K562 (cell line): ENCODE measurements at regions not wholly inside any gene's neighbourhood (a gene's known extent, or its start where the extent isn't known, plus 50 kb on each side); places are given as distances from the start of the nearest gene placed in this dataset.

Experiments used
- ATAC-seq: fragments of 200-7000 bp; cut with Tn5 transposase; 3 replicates; pipeline ENCODE4 v1.9.1; 2020; ENCODE audit warnings: moderate library complexity
- BruUV-seq: library from RNA; stranded (reverse); fragments of 400-500 nt; replicated peaks from 2 replicates; lab custom pipeline; 2021; lab: Mats Ljungman, UMichigan
- CTCF ChIA-PET: fragments of 300-600 bp; formaldehyde crosslinking; extraction: SDS; loops from one replicate; lab custom pipeline; 2021; ENCODE audit warnings: low intra/inter-chr PET ratio; lab: Yijun Ruan, JAX
- POLR2A ChIA-PET: fragments of 300-600, 350-650 bp; sonication (Branson Sonifier 250); formaldehyde crosslinking; extraction: SDS; loops from one replicate; lab custom pipeline; 2021; ENCODE audit warnings: antibody characterized with exemption, inconsistent platforms; lab: Yijun Ruan, JAX
- DNase-seq, 4 experiments: peaks; one replicate each; pipeline versions ENCODE4 v3.0.0 to v3.0.0-alpha.2; 2011 to 2018; ENCODE audit warnings: low spot score in 3 of 4, mixed read lengths in 3 of 4; ENCODE audit errors: extremely low read depth in 1 of 4
- FAIRE-seq: peaks from 2 replicates; lab custom pipeline; 2011; peaks lifted over from hg19 to GRCh38; lab: Jason Lieb, UNC
- H2AFZ ChIP-seq: 2 replicates; pipeline ENCODE4 v1.6.0; 2011; ENCODE audit warnings: low read depth, low read length, control low read depth, inconsistent platforms
- H3K27ac ChIP-seq: fragments of 200-600 bp; 3 replicates; pipeline ENCODE4 v1.8.0; 2011; ENCODE audit warnings: low read depth, mild to moderate bottlenecking, control low read depth, inconsistent platforms, low read length, moderate library complexity, mixed read lengths; ENCODE audit errors: extremely low read depth
- H3K27me3 ChIP-seq, 2 experiments: fragments of 300-600 bp in 1 of 2; 2 replicates in 1 of 2; 3 replicates in 1 of 2; pipeline versions ENCODE4 v1.6.0 to v1.8.0; 2011; ENCODE audit warnings: inconsistent platforms in 2 of 2, low read length in 2 of 2, mild to moderate bottlenecking in 1 of 2, mixed read lengths in 1 of 2, moderate library complexity in 1 of 2; ENCODE audit not compliant: control insufficient read depth in 2 of 2, insufficient read depth in 2 of 2
- H3K36me3 ChIP-seq: fragments of 300-600 bp; 3 replicates; pipeline ENCODE4 v1.8.0; 2011; ENCODE audit warnings: mild to moderate bottlenecking, low read length, inconsistent platforms; ENCODE audit not compliant: control insufficient read depth, insufficient read depth
- H3K4me1 ChIP-seq, 2 experiments: fragments of 200-600 bp in 1 of 2; replicated peaks in 1 of 2; 2 replicates in 1 of 2; 3 replicates in 1 of 2; pipeline versions ENCODE4 v1.5.1 to v1.8.0; 2011; ENCODE audit warnings: inconsistent platforms in 2 of 2, low read length in 2 of 2, mild to moderate bottlenecking in 1 of 2, mixed read lengths in 1 of 2, moderate library complexity in 1 of 2; ENCODE audit not compliant: control insufficient read depth in 2 of 2, insufficient read depth in 2 of 2
- H3K4me2 ChIP-seq: 2 replicates; pipeline ENCODE4 v1.6.1; 2011; ENCODE audit warnings: low read length, control low read depth, inconsistent platforms, mixed read lengths; ENCODE audit not compliant: insufficient read depth
- H3K4me3 ChIP-seq: fragments of 200-600 bp; sonication (generic), shearing (Covaris generic); 2 replicates; pipeline ENCODE4 v1.5.1; 2016; ENCODE audit warnings: control low read depth, inconsistent platforms
- H3K79me2 ChIP-seq: fragments of 200-600 bp; 3 replicates; pipeline ENCODE4 v1.8.0; 2011; ENCODE audit warnings: low read length, inconsistent platforms; ENCODE audit not compliant: control insufficient read depth, insufficient read depth
- H3K9ac ChIP-seq, 2 experiments: 2 replicates each; pipeline versions ENCODE4 v1.6.0 to v1.6.1; 2011; ENCODE audit warnings: low read depth in 2 of 2, low read length in 2 of 2, control low read depth in 1 of 2, inconsistent platforms in 1 of 2, mild to moderate bottlenecking in 1 of 2, mixed read lengths in 1 of 2; ENCODE audit not compliant: insufficient read depth in 1 of 2
- H3K9me1 ChIP-seq: one replicate; pipeline ENCODE4 v1.6.0; 2011; ENCODE audit warnings: inconsistent platforms, mild to moderate bottlenecking, low read length, moderate library complexity; ENCODE audit not compliant: control insufficient read depth, insufficient read depth
- H3K9me3 ChIP-seq: replicated peaks from 2 replicates; pipeline ENCODE4 v1.5.1; 2011; ENCODE audit warnings: low read depth, low read length, inconsistent platforms; ENCODE audit not compliant: control insufficient read depth, insufficient read depth
- H4K20me1 ChIP-seq: replicated peaks from 2 replicates; pipeline ENCODE4 v1.6.1; 2011; ENCODE audit warnings: low read length, inconsistent platforms, mixed read lengths; ENCODE audit not compliant: control insufficient read depth, insufficient read depth
- FOXJ2 ChIP-seq: fragments of 200-800 bp; sonication (Bioruptor generic); IDR thresholded peaks from 2 replicates; pipeline ENCODE4 v1.6.1; 2016; ENCODE audit warnings: missing genetic modification characterization, missing compliant biosample characterization
- PTBP1 ChIP-seq: fragments of 200-400 bp; formaldehyde crosslinking; IDR thresholded peaks from 2 replicates; pipeline ENCODE4 v1.6.1; 2017; ENCODE audit warnings: low read depth, low read length
- RAD51 ChIP-seq: fragments of 450-650 bp; IDR thresholded peaks from 2 replicates; pipeline ENCODE4 v1.7.1; 2016; ENCODE audit warnings: low read depth, mild to moderate bottlenecking, borderline replicate concordance
- RFX1 ChIP-seq: fragments of 450-650 bp; IDR thresholded peaks from 2 replicates; pipeline ENCODE4 v1.6.1; 2016; ENCODE audit warnings: mild to moderate bottlenecking, moderate library complexity
- SAP30 ChIP-seq: fragments of 200-600 bp; sonication (generic); IDR thresholded peaks from 2 replicates; pipeline ENCODE4 v1.6.1; 2012; ENCODE audit warnings: borderline replicate concordance, low read depth, mild to moderate bottlenecking, moderate library complexity, low read length, control low read depth, inconsistent platforms; ENCODE audit not compliant: insufficient read depth, poor library complexity, severe bottlenecking
- SP1 ChIP-seq: sonication (generic); formaldehyde crosslinking; IDR thresholded peaks from 2 replicates; pipeline ENCODE4 v1.8.1; 2022; ENCODE audit warnings: mild to moderate bottlenecking, missing genetic modification reagents
- TSC22D4 ChIP-seq: fragments of 450-650 bp; IDR thresholded peaks from 2 replicates; pipeline ENCODE4 v1.6.1; 2016; ENCODE audit warnings: missing genetic modification characterization, missing biosample characterization, control low read depth
- ZNF124 ChIP-seq: sonication (generic); formaldehyde crosslinking; IDR thresholded peaks from 2 replicates; pipeline ENCODE4 v1.8.1; 2022; ENCODE audit warnings: missing genetic modification reagents
- WGBS: fragments of 100-300 bp; shearing (Covaris generic); methylation state at CpG from one replicate; pipeline ENCODE4 v1.1.6; 2016; ENCODE audit warnings: low coverage, mixed read lengths; ENCODE audit not compliant: insufficient coverage; ENCODE audit errors: missing lambda C conversion rate; 5-methylcytosine and 5-hydroxymethylcytosine counted together
- in situ Hi-C: fragments of 300-500 bp; cut with MboI; formaldehyde crosslinking; loops from 4 replicates; pipeline ENCODE4 v1.15.0; 2018; ENCODE audit warnings: inconsistent platforms, mixed read lengths
- intact Hi-C: fragments of 100-400 bp; cut with micrococcal nuclease; formaldehyde crosslinking; loops from 2 replicates; pipeline ENCODE4 v1.14.2; 2022
- TF ChIP-seq, protein P1 (sequence below): fragments of 250-450 bp; sonication (Bioruptor Pico); IDR thresholded peaks from 2 replicates; pipeline ENCODE4 v1.8.0; 2021; ENCODE audit warnings: moderate library complexity, mild to moderate bottlenecking, inconsistent platforms
- TF ChIP-seq, protein P2 (sequence below), 2 experiments: fragments of 250-450 bp in 1 of 2; fragments of 450-650 bp in 1 of 2; sonication (Bioruptor Pico) in 1 of 2; IDR thresholded peaks; 2 replicates each; pipeline versions ENCODE4 v1.6.1 to v1.8.0; 2016 to 2021; ENCODE audit warnings: mild to moderate bottlenecking in 2 of 2, moderate library complexity in 2 of 2, missing compliant biosample characterization in 1 of 2, missing genetic modification characterization in 1 of 2
- TF ChIP-seq, protein P3 (sequence below): fragments of 250-450 bp; sonication (Bioruptor Pico); IDR thresholded peaks from 2 replicates; pipeline ENCODE4 v1.5.0; 2020; ENCODE audit warnings: mild to moderate bottlenecking
- TF ChIP-seq, protein P4 (sequence below): fragments of 200-800 bp; sonication (Bioruptor generic); IDR thresholded peaks from 2 replicates; pipeline ENCODE4 v1.6.1; 2016; ENCODE audit warnings: missing genetic modification characterization, missing compliant biosample characterization

DNA sequence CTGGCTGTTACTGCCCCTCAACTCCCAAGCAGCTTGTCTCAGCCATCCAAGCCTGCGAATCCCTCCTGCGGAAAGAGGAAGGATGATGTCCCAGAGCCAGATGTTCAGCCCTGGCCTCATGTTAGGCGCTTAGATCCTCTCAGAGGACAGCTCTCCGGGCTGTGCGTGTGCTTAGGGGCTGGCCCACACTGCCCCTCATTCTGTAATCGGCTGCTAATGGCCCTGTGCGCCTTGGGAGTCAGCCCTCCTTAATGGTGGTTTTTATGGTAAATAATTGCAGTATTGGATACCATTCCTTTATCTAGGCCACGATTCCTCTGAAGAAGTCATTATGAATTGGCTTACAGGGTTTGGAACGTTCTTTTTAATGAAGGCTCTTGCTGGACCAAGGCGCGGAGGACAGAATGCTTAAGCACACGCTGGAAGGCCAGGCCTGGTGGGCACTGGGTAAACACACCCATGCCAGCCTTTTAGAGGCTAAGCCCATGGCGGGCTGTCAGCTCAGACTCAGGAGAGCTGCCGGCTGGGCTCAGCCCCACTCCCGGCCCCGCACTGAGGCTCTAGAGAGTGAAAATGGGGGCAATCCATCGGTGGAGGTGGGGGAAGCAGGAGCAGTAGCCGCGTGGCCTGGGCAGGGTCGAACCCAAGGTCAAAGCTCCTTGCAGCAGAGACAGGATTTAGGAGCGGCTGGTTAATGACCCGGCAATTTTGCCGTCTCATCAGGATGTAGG is 1157.5 kb downstream of the BRD1 start:
- Histone ChIP-seq H3K79me2 (no peaks in the 10 kb centered on the region), H3K4me3 (no peak overlapping the region), H4K20me1 (no peaks in the 10 kb centered on the region), H3K9ac (no peak overlapping the region), H3K36me3 (no peaks in the 10 kb centered on the region), H3K27ac (no peak overlapping the region), H3K9me3 (no peaks in the 10 kb centered on the region), H3K4me2 (no peak overlapping the region), H3K27me3 (no peaks in the 10 kb centered on the region; a peak in 2 of 5 replicates), H3K9me1 (no peaks in the 10 kb centered on the region), H2AFZ (no peak overlapping the region), H3K4me1 (no peaks in the 10 kb centered on the region)
- 2% methylated on average over 23 of the region's 23 CpGs for WGBS
- intact Hi-C loops = no loop called here
- BruUV-seq = no TSS peak
- FAIRE-seq (no peak), ATAC-seq (no peak), DNase-seq (no peak)
- ChIA-PET CTCF (no interaction called here), POLR2A (no interaction called here)
- TF ChIP-seq, protein P1, sequence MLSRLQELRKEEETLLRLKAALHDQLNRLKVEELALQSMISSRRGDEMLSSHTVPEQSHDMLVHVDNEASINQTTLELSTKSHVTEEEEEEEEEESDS (CRISPR knock-in tag) = no peak
- TF ChIP-seq, protein P2, sequence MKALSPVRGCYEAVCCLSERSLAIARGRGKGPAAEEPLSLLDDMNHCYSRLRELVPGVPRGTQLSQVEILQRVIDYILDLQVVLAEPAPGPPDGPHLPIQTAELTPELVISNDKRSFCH (CRISPR knock-in tag; IDR thresholded peaks at IDR 0.05) = no peak
- TF ChIP-seq, protein P2 (tag; IDR thresholded peaks at IDR 0.05) = no peak
- TF ChIP-seq SAP30 (no peak), SP1 (no peak), FOXJ2 (tag) (no peak), TSC22D4 (tag) (no peak), RAD51 (no peak), ZNF124 (CRISPR knock-in tag) (no peak), RFX1 (no peak), PTBP1 (no peak)
- TF ChIP-seq, protein P3, sequence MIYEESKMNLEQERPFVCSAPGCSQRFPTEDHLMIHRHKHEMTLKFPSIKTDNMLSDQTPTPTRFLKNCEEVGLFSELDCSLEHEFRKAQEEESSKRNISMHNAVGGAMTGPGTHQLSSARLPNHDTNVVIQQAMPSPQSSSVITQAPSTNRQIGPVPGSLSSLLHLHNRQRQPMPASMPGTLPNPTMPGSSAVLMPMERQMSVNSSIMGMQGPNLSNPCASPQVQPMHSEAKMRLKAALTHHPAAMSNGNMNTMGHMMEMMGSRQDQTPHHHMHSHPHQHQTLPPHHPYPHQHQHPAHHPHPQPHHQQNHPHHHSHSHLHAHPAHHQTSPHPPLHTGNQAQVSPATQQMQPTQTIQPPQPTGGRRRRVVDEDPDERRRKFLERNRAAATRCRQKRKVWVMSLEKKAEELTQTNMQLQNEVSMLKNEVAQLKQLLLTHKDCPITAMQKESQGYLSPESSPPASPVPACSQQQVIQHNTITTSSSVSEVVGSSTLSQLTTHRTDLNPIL (CRISPR knock-in tag) = no peak
- TF ChIP-seq, protein P4, sequence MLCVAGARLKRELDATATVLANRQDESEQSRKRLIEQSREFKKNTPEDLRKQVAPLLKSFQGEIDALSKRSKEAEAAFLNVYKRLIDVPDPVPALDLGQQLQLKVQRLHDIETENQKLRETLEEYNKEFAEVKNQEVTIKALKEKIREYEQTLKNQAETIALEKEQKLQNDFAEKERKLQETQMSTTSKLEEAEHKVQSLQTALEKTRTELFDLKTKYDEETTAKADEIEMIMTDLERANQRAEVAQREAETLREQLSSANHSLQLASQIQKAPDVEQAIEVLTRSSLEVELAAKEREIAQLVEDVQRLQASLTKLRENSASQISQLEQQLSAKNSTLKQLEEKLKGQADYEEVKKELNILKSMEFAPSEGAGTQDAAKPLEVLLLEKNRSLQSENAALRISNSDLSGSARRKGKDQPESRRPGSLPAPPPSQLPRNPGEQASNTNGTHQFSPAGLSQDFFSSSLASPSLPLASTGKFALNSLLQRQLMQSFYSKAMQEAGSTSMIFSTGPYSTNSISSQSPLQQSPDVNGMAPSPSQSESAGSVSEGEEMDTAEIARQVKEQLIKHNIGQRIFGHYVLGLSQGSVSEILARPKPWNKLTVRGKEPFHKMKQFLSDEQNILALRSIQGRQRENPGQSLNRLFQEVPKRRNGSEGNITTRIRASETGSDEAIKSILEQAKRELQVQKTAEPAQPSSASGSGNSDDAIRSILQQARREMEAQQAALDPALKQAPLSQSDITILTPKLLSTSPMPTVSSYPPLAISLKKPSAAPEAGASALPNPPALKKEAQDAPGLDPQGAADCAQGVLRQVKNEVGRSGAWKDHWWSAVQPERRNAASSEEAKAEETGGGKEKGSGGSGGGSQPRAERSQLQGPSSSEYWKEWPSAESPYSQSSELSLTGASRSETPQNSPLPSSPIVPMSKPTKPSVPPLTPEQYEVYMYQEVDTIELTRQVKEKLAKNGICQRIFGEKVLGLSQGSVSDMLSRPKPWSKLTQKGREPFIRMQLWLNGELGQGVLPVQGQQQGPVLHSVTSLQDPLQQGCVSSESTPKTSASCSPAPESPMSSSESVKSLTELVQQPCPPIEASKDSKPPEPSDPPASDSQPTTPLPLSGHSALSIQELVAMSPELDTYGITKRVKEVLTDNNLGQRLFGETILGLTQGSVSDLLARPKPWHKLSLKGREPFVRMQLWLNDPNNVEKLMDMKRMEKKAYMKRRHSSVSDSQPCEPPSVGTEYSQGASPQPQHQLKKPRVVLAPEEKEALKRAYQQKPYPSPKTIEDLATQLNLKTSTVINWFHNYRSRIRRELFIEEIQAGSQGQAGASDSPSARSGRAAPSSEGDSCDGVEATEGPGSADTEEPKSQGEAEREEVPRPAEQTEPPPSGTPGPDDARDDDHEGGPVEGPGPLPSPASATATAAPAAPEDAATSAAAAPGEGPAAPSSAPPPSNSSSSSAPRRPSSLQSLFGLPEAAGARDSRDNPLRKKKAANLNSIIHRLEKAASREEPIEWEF = no peak
- in situ Hi-C loops = no loop called here
